KMS-11 (cell line): ENCODE measurements at regions not wholly inside any gene's neighbourhood (a gene's known extent, or its start where the extent isn't known, plus 50 kb on each side); places are given as distances from the start of the nearest gene placed in this dataset.

ENCODE experiments used
- H2AFZ ChIP-seq: fragments of 200-600 bp; sonication (generic); 2 replicates; pipeline ENCODE4 v1.6.1; 2016; ENCODE audit warnings: antibody characterized with exemption, mixed run types, low read depth
- H3K27ac ChIP-seq: fragments of 200-600 bp; sonication (generic); 2 replicates; pipeline ENCODE4 v1.6.1; 2016; ENCODE audit warnings: mild to moderate bottlenecking, mixed run types
- H3K27me3 ChIP-seq: fragments of 200-600 bp; sonication (generic); 2 replicates; pipeline ENCODE4 v1.6.1; 2017; ENCODE audit warnings: mild to moderate bottlenecking, low read depth, mixed run types, moderate library complexity; ENCODE audit not compliant: insufficient read depth
- H3K36me3 ChIP-seq: fragments of 200-600 bp; sonication (generic); 2 replicates; pipeline ENCODE4 v1.6.1; 2017; ENCODE audit warnings: mild to moderate bottlenecking, mixed run types; ENCODE audit not compliant: insufficient read depth
- H3K4me1 ChIP-seq: fragments of 200-600 bp; sonication (generic); 2 replicates; pipeline ENCODE4 v1.6.1; 2016; ENCODE audit warnings: mild to moderate bottlenecking, low read depth, mixed run types; ENCODE audit not compliant: poor library complexity, severe bottlenecking
- H3K4me2 ChIP-seq: fragments of 200-600 bp; sonication (generic); 2 replicates; pipeline ENCODE4 v1.7.0; 2016; ENCODE audit warnings: mild to moderate bottlenecking, mixed run types
- H3K4me3 ChIP-seq: fragments of 200-600 bp; sonication (generic); IDR thresholded peaks from 2 replicates; pipeline ENCODE4 v1.6.1; 2017; ENCODE audit warnings: low read depth, low read length, mixed read lengths; ENCODE audit not compliant: insufficient read depth
- H3K79me2 ChIP-seq: fragments of 200-600 bp; sonication (generic); 2 replicates; pipeline ENCODE4 v1.6.1; 2016; ENCODE audit warnings: low read depth, mixed run types; ENCODE audit not compliant: insufficient read depth
- H3K9ac ChIP-seq: fragments of 200-600 bp; sonication (generic); 2 replicates; pipeline ENCODE4 v1.6.1; 2016; ENCODE audit warnings: mild to moderate bottlenecking, mixed run types
- H4K20me1 ChIP-seq: fragments of 200-600 bp; sonication (generic); 2 replicates; pipeline ENCODE4 v1.6.1; 2016; ENCODE audit warnings: mild to moderate bottlenecking, mixed run types; ENCODE audit not compliant: insufficient read depth
- CTCF ChIP-seq: fragments of 200-600 bp; sonication (generic); conservative IDR thresholded peaks from 2 replicates; pipeline ENCODE4 v1.6.1; 2017; ENCODE audit warnings: low read depth, mild to moderate bottlenecking, antibody characterized with exemption, low read length, moderate library complexity, mixed read lengths

DNA sequence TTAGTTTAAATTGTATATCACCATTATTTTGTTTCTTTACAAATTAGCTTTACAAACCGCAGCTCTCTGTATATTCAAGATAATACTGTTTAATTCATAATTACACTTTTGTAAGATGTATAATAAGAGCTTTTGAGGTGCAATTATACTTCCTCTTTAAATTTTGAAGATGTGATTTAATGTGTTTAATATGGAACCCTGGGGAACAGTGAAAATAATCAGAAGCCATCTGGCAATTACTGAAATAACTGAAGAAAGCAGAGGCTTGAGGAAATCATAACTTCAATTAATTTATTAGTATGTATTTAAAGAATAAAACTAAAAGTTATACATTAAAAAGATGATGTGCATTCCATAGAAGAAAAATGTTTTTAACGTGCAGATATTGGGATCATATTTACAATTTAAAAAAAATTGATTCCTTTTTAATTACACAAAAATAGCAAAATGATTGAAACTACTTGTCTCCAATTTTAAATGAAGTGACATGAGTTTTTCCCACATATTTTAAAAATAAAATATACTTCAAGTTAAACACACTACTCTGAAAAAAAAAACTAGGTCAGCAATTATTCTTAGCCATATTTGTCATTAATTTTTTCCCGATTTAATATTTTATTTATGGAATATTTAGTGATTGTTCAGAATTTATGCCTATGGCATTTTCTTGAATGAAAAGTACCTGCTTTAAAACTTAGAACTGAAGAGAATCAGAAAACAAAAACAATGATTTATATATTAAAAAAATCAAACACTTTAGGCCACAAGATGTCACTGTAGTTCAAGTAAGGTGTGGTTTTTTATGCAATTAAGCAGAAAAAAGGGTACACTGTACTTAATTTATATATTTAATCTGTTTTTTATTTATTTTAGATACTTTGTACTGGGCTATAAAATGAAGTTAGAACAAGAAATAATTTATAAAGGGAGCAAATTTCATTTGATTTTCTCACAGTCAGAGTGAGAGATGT is 942.7 kb upstream of the NDST4 start:
- no peak overlapping the region for H3K27ac ChIP-seq
- no peaks in the 10 kb centered on the region for H3K27me3 ChIP-seq
- H2AFZ ChIP-seq: no peak overlapping the region
- H3K4me3 ChIP-seq: no peak overlapping the region
- no peaks in the 10 kb centered on the region for H4K20me1 ChIP-seq
- H3K36me3 ChIP-seq: no peaks in the 10 kb centered on the region
- H3K4me1 ChIP-seq: no peaks in the 10 kb centered on the region
- TF ChIP-seq CTCF: no peak; the same call in 1 of the 2 replicates
- H3K4me2 ChIP-seq: no peak overlapping the region
- H3K79me2 ChIP-seq: no peaks in the 10 kb centered on the region
- H3K9ac ChIP-seq: no peak overlapping the region

GRCh38 chr4:116027311-116027710 is 913.9 kb upstream of the NDST4 start:
- no peak overlapping the region for H3K4me2 ChIP-seq
- H3K9ac ChIP-seq: no peak overlapping the region
- H3K79me2 ChIP-seq: no peaks in the 10 kb centered on the region
- H2AFZ ChIP-seq: no peak overlapping the region
- no peak for TF ChIP-seq CTCF
- H3K36me3 ChIP-seq: no peaks in the 10 kb centered on the region
- no peak overlapping the region for H3K4me3 ChIP-seq
- no peaks in the 10 kb centered on the region for H4K20me1 ChIP-seq
- no peak overlapping the region for H3K27ac ChIP-seq
- H3K27me3 ChIP-seq: no peaks in the 10 kb centered on the region
- no peaks in the 10 kb centered on the region for H3K4me1 ChIP-seq

DNA sequence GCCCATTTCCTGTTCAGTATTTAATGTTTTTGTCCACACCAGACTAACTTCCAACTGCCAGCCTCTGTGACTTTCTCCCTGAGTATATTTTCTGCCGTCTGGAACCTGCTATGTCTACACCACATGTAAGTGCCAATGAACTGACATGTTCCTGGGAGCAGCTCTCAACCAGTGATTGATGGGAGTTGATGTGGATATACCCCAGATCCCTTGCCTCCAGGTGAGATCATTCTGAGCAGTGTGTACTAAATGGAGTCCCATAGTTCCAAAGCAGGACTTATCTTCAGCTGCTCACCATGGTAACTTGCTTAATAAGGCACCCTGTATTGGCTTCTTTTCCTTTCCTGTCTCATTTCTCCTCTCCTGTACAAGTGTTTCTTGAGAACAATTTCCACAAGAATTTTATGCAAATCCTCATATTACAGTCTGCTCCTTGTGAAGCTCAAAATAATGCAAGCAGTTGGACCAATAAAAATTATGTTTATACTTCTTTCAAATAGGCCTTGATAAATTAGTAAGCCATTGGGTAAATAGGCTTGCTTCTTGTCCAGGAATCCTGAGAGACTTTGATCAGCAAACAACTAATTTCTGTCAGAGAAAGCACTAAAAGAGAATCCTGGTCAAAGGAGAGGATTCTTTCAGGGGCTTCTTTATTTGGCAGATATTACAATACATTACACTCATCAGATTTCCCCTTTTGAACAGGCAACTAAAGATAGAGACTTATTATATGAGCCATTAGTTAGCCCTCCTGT is 911.7 kb upstream of the NDST4 start:
- Histone ChIP-seq H3K36me3 (no peaks in the 10 kb centered on the region), H4K20me1 (no peaks in the 10 kb centered on the region), H3K27ac (no peak overlapping the region), H3K27me3 (no peaks in the 10 kb centered on the region), H3K9ac (no peak overlapping the region), H2AFZ (no peak overlapping the region), H3K4me1 (no peaks in the 10 kb centered on the region), H3K4me2 (no peak overlapping the region), H3K4me3 (no peak overlapping the region), H3K79me2 (no peaks in the 10 kb centered on the region)
- TF ChIP-seq CTCF: no peak

GRCh38 chr4:116023049-116023448 is 909.6 kb upstream of the NDST4 start:
- no peak overlapping the region for H2AFZ ChIP-seq
- no peak for TF ChIP-seq CTCF
- no peak overlapping the region for H3K4me3 ChIP-seq
- H3K27ac ChIP-seq: no peak overlapping the region
- no peaks in the 10 kb centered on the region for H3K27me3 ChIP-seq
- no peaks in the 10 kb centered on the region for H3K36me3 ChIP-seq
- H3K4me2 ChIP-seq: no peak overlapping the region
- no peak overlapping the region for H3K9ac ChIP-seq
- H3K4me1 ChIP-seq: no peaks in the 10 kb centered on the region
- no peaks in the 10 kb centered on the region for H3K79me2 ChIP-seq
- no peaks in the 10 kb centered on the region for H4K20me1 ChIP-seq
